ENCODE measurements at regions not wholly inside any gene's neighbourhood (a gene's known extent, or its start where the extent isn't known, plus 50 kb on each side); places are given as distances from the start of the nearest gene placed in this dataset.

- TF ChIP-seq CTCF (IDR thresholded peaks at IDR 0.05; ENCODE audit: low read length) (no peak), EZH2 (optimal IDR thresholded peaks at IDR 0.05; ENCODE audit: low read depth, low read length) (no peak)
Measured at GRCh38 chr17:31678431-31678830, 180.6 kb downstream of the COPRS start.
